ENCODE measurements at regions not wholly inside any gene's neighbourhood (a gene's known extent, or its start where the extent isn't known, plus 50 kb on each side); places are given as distances from the start of the nearest gene placed in this dataset.

GRCh38 chr4:155011163-155011780 lies 197.2 kb upstream of the NPY2R start:
- CTCF ChIA-PET, result no interaction called here
- no peak for ATAC-seq
- BruUV-seq (replicated peaks), result no TSS peak

GRCh38 chr4:155012469-155012868 lies 196.0 kb upstream of the NPY2R start:
- Histone ChIP-seq H3K4me3 (replicated peaks in 1 of 2; ENCODE audit: low read depth in 1 of 2, low read length in 2 of 2) (no peak overlapping the region), H3K4me1 (ENCODE audit: control insufficient read depth in 1 of 2, insufficient read depth in 2 of 2, low read length in 2 of 2) (no peaks in the 10 kb centered on the region; a peak in 1 of 4 replicates), H3K27ac (ENCODE audit: low read depth, low read length) (no peak overlapping the region), H3K9ac (ENCODE audit: low read length) (no peak overlapping the region), H3K9me3 (ENCODE audit: control insufficient read depth in 1 of 2, insufficient read depth in 1 of 2, low read depth in 1 of 2, low read length in 2 of 2) (no peaks in the 10 kb centered on the region), H4K20me1 (ENCODE audit: insufficient read depth) (no peaks in the 10 kb centered on the region), H3K4me2 (ENCODE audit: low read length) (no peak overlapping the region), H2AFZ (ENCODE audit: low read depth, low read length, poor library complexity, severe bottlenecking) (no peak overlapping the region), H3K27me3 (ENCODE audit: insufficient read depth, low read length) (no peaks in the 10 kb centered on the region), H3K36me3 (ENCODE audit: control insufficient read depth in 1 of 2, insufficient read depth in 2 of 2, low read length in 2 of 2) (no peaks in the 10 kb centered on the region), H3K9me2 (ENCODE audit: insufficient read depth) (no peaks in the 10 kb centered on the region), H3K79me2 (ENCODE audit: insufficient read depth, low read length) (no peaks in the 10 kb centered on the region)
- POLR2A ChIA-PET, result no interaction called here
- intact Hi-C loops (cut with micrococcal nuclease), result no loop called here
- no TSS peak for BruUV-seq (replicated peaks)
- CTCF ChIA-PET, result no interaction called here
- RAD21 ChIA-PET (ENCODE audit: low non-redundant PET in 1 of 2, low total read pairs in 2 of 2, uncharacterized antibody in 2 of 2, unreplicated experiment in 2 of 2), result no interaction called here
- DNase-seq (ENCODE audit: low read depth, low spot score) (no peak), ATAC-seq (no peak)
- TF ChIP-seq MAX (IDR thresholded peaks at IDR 0.05) (no peak), FOSL1 (IDR thresholded peaks at IDR 0.05; ENCODE audit: low read depth) (no peak), TCF7L2 (IDR thresholded peaks at IDR 0.05; ENCODE audit: borderline replicate concordance, extremely low read depth, insufficient read depth, insufficient read length) (no peak), EZH2phosphoT487 (IDR thresholded peaks at IDR 0.05; ENCODE audit: borderline replicate concordance) (no peak), REST (IDR thresholded peaks at IDR 0.05; ENCODE audit: low read depth) (no peak), ATF3 (IDR thresholded peaks at IDR 0.05) (no peak), EGR1 (IDR thresholded peaks at IDR 0.05; ENCODE audit: low read depth) (no peak), YY1 (IDR thresholded peaks at IDR 0.05; ENCODE audit: extremely low read depth, insufficient replicate concordance, low read depth, low read length) (no peak)

More at GRCh38 chr4:155011163-155011780, 197.2 kb upstream of the NPY2R start:
- Histone ChIP-seq H3K36me3 (ENCODE audit: control insufficient read depth in 1 of 2, insufficient read depth in 2 of 2, low read length in 2 of 2) (no peaks in the 10 kb centered on the region), H3K9me2 (ENCODE audit: insufficient read depth) (no peaks in the 10 kb centered on the region), H3K4me3 (replicated peaks in 1 of 2; ENCODE audit: low read depth in 1 of 2, low read length in 2 of 2) (no peak overlapping the region), H3K9ac (ENCODE audit: low read length) (no peak overlapping the region), H4K20me1 (ENCODE audit: insufficient read depth) (no peaks in the 10 kb centered on the region), H3K27ac (ENCODE audit: low read depth, low read length) (no peak overlapping the region), H3K27me3 (ENCODE audit: insufficient read depth, low read length) (no peaks in the 10 kb centered on the region), H3K9me3 (ENCODE audit: control insufficient read depth in 1 of 2, insufficient read depth in 1 of 2, low read depth in 1 of 2, low read length in 2 of 2) (no peaks in the 10 kb centered on the region), H3K4me2 (ENCODE audit: low read length) (no peak overlapping the region), H3K4me1 (ENCODE audit: control insufficient read depth in 1 of 2, insufficient read depth in 2 of 2, low read length in 2 of 2) (no peaks in the 10 kb centered on the region; a peak in 1 of 4 replicates), H3K79me2 (ENCODE audit: insufficient read depth, low read length) (no peaks in the 10 kb centered on the region), H2AFZ (ENCODE audit: low read depth, low read length, poor library complexity, severe bottlenecking) (no peak overlapping the region)
- DNase-seq (ENCODE audit: low read depth, low spot score), result no peak
- intact Hi-C loops (cut with micrococcal nuclease), result no loop called here
- TF ChIP-seq RAD21 (IDR thresholded peaks at IDR 0.05; ENCODE audit: low read depth), result no peak
- TF ChIP-seq ZBTB33 (IDR thresholded peaks at IDR 0.05; ENCODE audit: extremely low read depth, insufficient replicate concordance, low read length), result no peak
- TF ChIP-seq ATF3 (IDR thresholded peaks at IDR 0.05), result no peak
- ChIA-PET RAD21 (ENCODE audit: low non-redundant PET in 1 of 2, low total read pairs in 2 of 2, uncharacterized antibody in 2 of 2, unreplicated experiment in 2 of 2) (no interaction called here), POLR2A (no interaction called here)

All from HCT116 (cell line).